ENCODE measurements at regions not wholly inside any gene's neighbourhood (a gene's known extent, or its start where the extent isn't known, plus 50 kb on each side); places are given as distances from the start of the nearest gene placed in this dataset.

GRCh38 chr4:72984351-72984750, 85.2 kb downstream of the COX18 start:
- no peak overlapping the region for H3K27ac ChIP-seq (replicated peaks)
- no peak for DNase-seq (ENCODE audit: low read depth in 1 of 2, low spot score in 1 of 2)
- H3K4me3 ChIP-seq (replicated peaks; ENCODE audit: insufficient read depth, low read length), result no peak overlapping the region
- H3K27me3 ChIP-seq (ENCODE audit: insufficient read depth, poor library complexity, severe bottlenecking), result no peaks in the 10 kb centered on the region
- TF ChIP-seq SPI1 (IDR thresholded peaks at IDR 0.05; ENCODE audit: borderline replicate concordance, low read depth) (no peak), CTCF (IDR thresholded peaks at IDR 0.05; ENCODE audit: insufficient read depth, low read length) (no peak), GABPA (IDR thresholded peaks at IDR 0.05; ENCODE audit: low read depth) (no peak), REST (IDR thresholded peaks at IDR 0.05; ENCODE audit: insufficient replicate concordance, low read depth) (no peak)

GRCh38 chr4:72983709-72984108, 85.8 kb downstream of the COX18 start:
- TF ChIP-seq SPI1 (IDR thresholded peaks at IDR 0.05; ENCODE audit: borderline replicate concordance, low read depth), result no peak
- TF ChIP-seq GABPA (IDR thresholded peaks at IDR 0.05; ENCODE audit: low read depth), result no peak
- TF ChIP-seq POLR2AphosphoS5 (IDR thresholded peaks at IDR 0.05; ENCODE audit: low read depth), result no peak
- TF ChIP-seq CTCF (IDR thresholded peaks at IDR 0.05; ENCODE audit: insufficient read depth, low read length), result no peak
- no peak for TF ChIP-seq REST (IDR thresholded peaks at IDR 0.05; ENCODE audit: insufficient replicate concordance, low read depth)
- Histone ChIP-seq H3K4me3 (replicated peaks; ENCODE audit: insufficient read depth, low read length) (no peak overlapping the region), H3K27me3 (ENCODE audit: insufficient read depth, poor library complexity, severe bottlenecking) (no peaks in the 10 kb centered on the region), H3K27ac (replicated peaks) (no peak overlapping the region)
- no peak for DNase-seq (ENCODE audit: low read depth in 1 of 2, low spot score in 1 of 2)

- H3K4me3 ChIP-seq (replicated peaks; ENCODE audit: insufficient read depth, low read length), result no peak overlapping the region
- no peak overlapping the region for H3K27ac ChIP-seq (replicated peaks)
- no peaks in the 10 kb centered on the region for H3K27me3 ChIP-seq (ENCODE audit: insufficient read depth, poor library complexity, severe bottlenecking)
- no peak for TF ChIP-seq POLR2AphosphoS5 (IDR thresholded peaks at IDR 0.05; ENCODE audit: low read depth)
- TF ChIP-seq GABPA (IDR thresholded peaks at IDR 0.05; ENCODE audit: low read depth), result no peak
- TF ChIP-seq SPI1 (IDR thresholded peaks at IDR 0.05; ENCODE audit: borderline replicate concordance, low read depth), result no peak
- no peak for TF ChIP-seq REST (IDR thresholded peaks at IDR 0.05; ENCODE audit: insufficient replicate concordance, low read depth)
- no peak for TF ChIP-seq CTCF (IDR thresholded peaks at IDR 0.05; ENCODE audit: insufficient read depth, low read length)
- no peak for DNase-seq (ENCODE audit: low read depth in 1 of 2, low spot score in 1 of 2)
These were observed 91.5 kb downstream of the COX18 start for GRCh38 chr4:72977936-72978485.
